ENCODE measurements at regions not wholly inside any gene's neighbourhood (a gene's known extent, or its start where the extent isn't known, plus 50 kb on each side); places are given as distances from the start of the nearest gene placed in this dataset.

DNA sequence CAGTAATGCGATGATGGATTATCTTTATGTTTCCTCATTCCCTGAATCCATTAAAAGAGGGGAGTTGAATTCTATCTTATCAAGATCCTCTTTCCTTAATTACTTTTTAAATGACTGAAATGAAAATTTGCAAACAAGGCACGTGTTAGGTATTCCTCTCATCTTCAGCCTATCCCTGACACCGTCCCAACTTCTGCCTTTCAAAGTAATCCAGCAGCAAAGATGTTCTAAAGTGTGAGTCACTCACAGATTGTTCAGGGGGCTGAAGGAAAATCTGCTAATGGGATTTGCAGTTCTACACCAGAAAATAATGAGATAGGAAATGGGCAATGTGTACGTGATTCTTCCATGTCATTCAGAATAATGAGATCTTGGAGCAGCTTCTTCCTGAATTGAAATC, 403.0 kb downstream of the ARHGEF28 start:
- TF ChIP-seq, protein P1, sequence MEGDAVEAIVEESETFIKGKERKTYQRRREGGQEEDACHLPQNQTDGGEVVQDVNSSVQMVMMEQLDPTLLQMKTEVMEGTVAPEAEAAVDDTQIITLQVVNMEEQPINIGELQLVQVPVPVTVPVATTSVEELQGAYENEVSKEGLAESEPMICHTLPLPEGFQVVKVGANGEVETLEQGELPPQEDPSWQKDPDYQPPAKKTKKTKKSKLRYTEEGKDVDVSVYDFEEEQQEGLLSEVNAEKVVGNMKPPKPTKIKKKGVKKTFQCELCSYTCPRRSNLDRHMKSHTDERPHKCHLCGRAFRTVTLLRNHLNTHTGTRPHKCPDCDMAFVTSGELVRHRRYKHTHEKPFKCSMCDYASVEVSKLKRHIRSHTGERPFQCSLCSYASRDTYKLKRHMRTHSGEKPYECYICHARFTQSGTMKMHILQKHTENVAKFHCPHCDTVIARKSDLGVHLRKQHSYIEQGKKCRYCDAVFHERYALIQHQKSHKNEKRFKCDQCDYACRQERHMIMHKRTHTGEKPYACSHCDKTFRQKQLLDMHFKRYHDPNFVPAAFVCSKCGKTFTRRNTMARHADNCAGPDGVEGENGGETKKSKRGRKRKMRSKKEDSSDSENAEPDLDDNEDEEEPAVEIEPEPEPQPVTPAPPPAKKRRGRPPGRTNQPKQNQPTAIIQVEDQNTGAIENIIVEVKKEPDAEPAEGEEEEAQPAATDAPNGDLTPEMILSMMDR (conservative IDR thresholded peaks at IDR 0.05; ENCODE audit: low read length), result no peak
- no peak for TF ChIP-seq EZH2phosphoT487 (IDR thresholded peaks at IDR 0.05; ENCODE audit: borderline replicate concordance)

All from Loucy (cell line).